MM.1S (cell line): ENCODE measurements at regions not wholly inside any gene's neighbourhood (a gene's known extent, or its start where the extent isn't known, plus 50 kb on each side); places are given as distances from the start of the nearest gene placed in this dataset.

Experiments used
- EZH2 ChIP-seq: fragments of 300-600 bp; sonication (generic); optimal IDR thresholded peaks from 2 replicates; pipeline ENCODE3; 2017; ENCODE audit warnings: low read depth, mild to moderate bottlenecking, antibody characterized with exemption, low read length, mixed read lengths
- EZH2phosphoT487 ChIP-seq: fragments of 300-600 bp; sonication (generic); IDR thresholded peaks from 2 replicates; pipeline ENCODE4 v1.6.1; 2018; ENCODE audit warnings: antibody characterized with exemption, low read length
- TF ChIP-seq, protein P1 (sequence below): fragments of 300-600 bp; sonication (generic); IDR thresholded peaks from 2 replicates; pipeline ENCODE4 v1.5.1; 2016; ENCODE audit warnings: antibody characterized with exemption, low read length, mixed read lengths

DNA sequence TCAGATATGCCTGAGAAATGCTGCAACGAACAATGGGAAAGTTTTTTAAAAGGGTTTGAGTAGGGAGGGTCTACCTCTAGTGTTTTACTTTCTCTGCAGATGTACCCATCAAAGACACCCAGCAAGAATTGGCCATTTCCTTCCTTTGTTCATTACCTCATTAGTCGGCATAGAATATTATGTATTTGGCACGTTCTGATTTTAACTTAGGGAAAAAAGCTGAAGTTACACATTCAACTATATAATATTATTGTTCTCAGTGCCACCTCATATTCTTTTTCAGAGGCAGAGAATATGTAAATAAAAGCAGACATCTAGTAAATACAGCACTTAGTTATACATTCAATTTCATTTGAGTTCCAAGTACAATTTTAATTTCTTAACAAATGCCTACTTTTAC is 83.7 kb upstream of the PPP2R5A start:
- TF ChIP-seq, protein P1, sequence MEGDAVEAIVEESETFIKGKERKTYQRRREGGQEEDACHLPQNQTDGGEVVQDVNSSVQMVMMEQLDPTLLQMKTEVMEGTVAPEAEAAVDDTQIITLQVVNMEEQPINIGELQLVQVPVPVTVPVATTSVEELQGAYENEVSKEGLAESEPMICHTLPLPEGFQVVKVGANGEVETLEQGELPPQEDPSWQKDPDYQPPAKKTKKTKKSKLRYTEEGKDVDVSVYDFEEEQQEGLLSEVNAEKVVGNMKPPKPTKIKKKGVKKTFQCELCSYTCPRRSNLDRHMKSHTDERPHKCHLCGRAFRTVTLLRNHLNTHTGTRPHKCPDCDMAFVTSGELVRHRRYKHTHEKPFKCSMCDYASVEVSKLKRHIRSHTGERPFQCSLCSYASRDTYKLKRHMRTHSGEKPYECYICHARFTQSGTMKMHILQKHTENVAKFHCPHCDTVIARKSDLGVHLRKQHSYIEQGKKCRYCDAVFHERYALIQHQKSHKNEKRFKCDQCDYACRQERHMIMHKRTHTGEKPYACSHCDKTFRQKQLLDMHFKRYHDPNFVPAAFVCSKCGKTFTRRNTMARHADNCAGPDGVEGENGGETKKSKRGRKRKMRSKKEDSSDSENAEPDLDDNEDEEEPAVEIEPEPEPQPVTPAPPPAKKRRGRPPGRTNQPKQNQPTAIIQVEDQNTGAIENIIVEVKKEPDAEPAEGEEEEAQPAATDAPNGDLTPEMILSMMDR = no peak
- TF ChIP-seq EZH2 (no peak), EZH2phosphoT487 (no peak)
